NB4 (cell line): ENCODE measurements at regions not wholly inside any gene's neighbourhood (a gene's known extent, or its start where the extent isn't known, plus 50 kb on each side); places are given as distances from the start of the nearest gene placed in this dataset.

Experiments
- POLR2A ChIP-seq: IDR thresholded peaks from 2 replicates; pipeline ENCODE4 v1.6.1; 2011; ENCODE audit warnings: mild to moderate bottlenecking; ENCODE audit not compliant: insufficient read length; ENCODE audit errors: extremely low read depth
- TF ChIP-seq, protein P1 (sequence below): IDR thresholded peaks from one replicate; pipeline ENCODE4 v1.5.1; 2012; ENCODE audit warnings: low read depth, low read length
- TF ChIP-seq, protein P2 (sequence below): IDR thresholded peaks from 2 replicates; pipeline ENCODE4 v1.6.1; 2011; ENCODE audit warnings: low read depth, low read length

DNA sequence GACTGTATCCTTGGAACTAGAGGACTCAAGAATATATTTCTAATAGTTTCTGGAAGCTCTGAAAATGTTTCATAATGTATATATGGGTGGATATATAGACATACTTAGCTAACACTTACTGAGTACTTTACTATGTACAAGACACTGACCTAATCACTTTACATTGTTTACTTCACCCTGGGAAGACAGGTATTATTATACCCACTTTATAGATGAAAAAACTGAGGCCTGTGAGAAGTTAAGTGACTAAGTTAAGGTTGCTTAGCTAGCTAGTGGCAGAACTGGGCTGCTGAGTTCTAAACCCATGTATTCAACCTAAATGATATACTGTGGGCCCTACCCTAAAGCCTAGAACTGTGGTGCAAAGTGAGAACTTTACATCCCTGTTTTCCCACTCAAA lies 79.1 kb upstream of the SSTR1 start:
- TF ChIP-seq POLR2A: no peak
- TF ChIP-seq, protein P1, sequence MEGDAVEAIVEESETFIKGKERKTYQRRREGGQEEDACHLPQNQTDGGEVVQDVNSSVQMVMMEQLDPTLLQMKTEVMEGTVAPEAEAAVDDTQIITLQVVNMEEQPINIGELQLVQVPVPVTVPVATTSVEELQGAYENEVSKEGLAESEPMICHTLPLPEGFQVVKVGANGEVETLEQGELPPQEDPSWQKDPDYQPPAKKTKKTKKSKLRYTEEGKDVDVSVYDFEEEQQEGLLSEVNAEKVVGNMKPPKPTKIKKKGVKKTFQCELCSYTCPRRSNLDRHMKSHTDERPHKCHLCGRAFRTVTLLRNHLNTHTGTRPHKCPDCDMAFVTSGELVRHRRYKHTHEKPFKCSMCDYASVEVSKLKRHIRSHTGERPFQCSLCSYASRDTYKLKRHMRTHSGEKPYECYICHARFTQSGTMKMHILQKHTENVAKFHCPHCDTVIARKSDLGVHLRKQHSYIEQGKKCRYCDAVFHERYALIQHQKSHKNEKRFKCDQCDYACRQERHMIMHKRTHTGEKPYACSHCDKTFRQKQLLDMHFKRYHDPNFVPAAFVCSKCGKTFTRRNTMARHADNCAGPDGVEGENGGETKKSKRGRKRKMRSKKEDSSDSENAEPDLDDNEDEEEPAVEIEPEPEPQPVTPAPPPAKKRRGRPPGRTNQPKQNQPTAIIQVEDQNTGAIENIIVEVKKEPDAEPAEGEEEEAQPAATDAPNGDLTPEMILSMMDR: no peak
- TF ChIP-seq, protein P2, sequence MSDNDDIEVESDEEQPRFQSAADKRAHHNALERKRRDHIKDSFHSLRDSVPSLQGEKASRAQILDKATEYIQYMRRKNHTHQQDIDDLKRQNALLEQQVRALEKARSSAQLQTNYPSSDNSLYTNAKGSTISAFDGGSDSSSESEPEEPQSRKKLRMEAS: no peak
